Adrenal gland (tissue), 5 donors: ENCODE measurements at regions not wholly inside any gene's neighbourhood (a gene's known extent, or its start where the extent isn't known, plus 50 kb on each side); places are given as distances from the start of the nearest gene placed in this dataset.

Experiments used
- CTCF ChIP-seq, 6 experiments: fragments of 450-650 bp in 4 of 6; fragments of 200-600 bp in 2 of 6; sonication (generic) in 1 of 6; IDR thresholded peaks; 1 replicate in 5 of 6; 2 replicates in 1 of 6; pipeline versions ENCODE4 v1.5.1 to v1.8.0; 2016 to 2021; ENCODE audit warnings: antibody characterized with exemption in 6 of 6, mild to moderate bottlenecking in 2 of 6, moderate library complexity in 1 of 6
- POLR2A ChIP-seq, 2 donors: fragments of 450-650 bp; IDR thresholded peaks; one replicate each; pipeline ENCODE4 v1.6.1; 2017; ENCODE audit warnings: antibody characterized with exemption in 2 of 2, mild to moderate bottlenecking in 2 of 2, moderate library complexity in 1 of 2
- donor health status: DM: no; HTN: no; CAD: no.

- TF ChIP-seq CTCF (IDR thresholded peaks at IDR 0.05) (no peak), POLR2A (IDR thresholded peaks at IDR 0.05) (no peak)
These were observed 165.3 kb downstream of the DICER1 start for GRCh38 chr14:94992046-94992445.
